Breast epithelium (tissue), 3 donors: ENCODE measurements at regions not wholly inside any gene's neighbourhood (a gene's known extent, or its start where the extent isn't known, plus 50 kb on each side); places are given as distances from the start of the nearest gene placed in this dataset.

Source experiments
- POLR2A ChIP-seq: fragments of 450-650 bp; IDR thresholded peaks from one replicate; pipeline ENCODE4 v1.6.1; 2016; ENCODE audit warnings: antibody characterized with exemption, mild to moderate bottlenecking, moderate library complexity
- POLR2AphosphoS5 ChIP-seq, 3 donors: sonication (generic); formaldehyde crosslinking; IDR thresholded peaks; one replicate each; pipeline ENCODE4 v1.6.1; 2017; ENCODE audit warnings: antibody characterized with exemption in 3 of 3
- TF ChIP-seq, protein P1 (sequence below), 3 donors: fragments of 450-650 bp; IDR thresholded peaks; one replicate each; pipeline ENCODE4 v1.5.1; 2016 to 2017; ENCODE audit warnings: antibody characterized with exemption in 3 of 3, mild to moderate bottlenecking in 3 of 3, moderate library complexity in 3 of 3

GRCh38 chr10:128528781-128529180, 402.6 kb upstream of the MKI67 start:
- TF ChIP-seq, protein P1, sequence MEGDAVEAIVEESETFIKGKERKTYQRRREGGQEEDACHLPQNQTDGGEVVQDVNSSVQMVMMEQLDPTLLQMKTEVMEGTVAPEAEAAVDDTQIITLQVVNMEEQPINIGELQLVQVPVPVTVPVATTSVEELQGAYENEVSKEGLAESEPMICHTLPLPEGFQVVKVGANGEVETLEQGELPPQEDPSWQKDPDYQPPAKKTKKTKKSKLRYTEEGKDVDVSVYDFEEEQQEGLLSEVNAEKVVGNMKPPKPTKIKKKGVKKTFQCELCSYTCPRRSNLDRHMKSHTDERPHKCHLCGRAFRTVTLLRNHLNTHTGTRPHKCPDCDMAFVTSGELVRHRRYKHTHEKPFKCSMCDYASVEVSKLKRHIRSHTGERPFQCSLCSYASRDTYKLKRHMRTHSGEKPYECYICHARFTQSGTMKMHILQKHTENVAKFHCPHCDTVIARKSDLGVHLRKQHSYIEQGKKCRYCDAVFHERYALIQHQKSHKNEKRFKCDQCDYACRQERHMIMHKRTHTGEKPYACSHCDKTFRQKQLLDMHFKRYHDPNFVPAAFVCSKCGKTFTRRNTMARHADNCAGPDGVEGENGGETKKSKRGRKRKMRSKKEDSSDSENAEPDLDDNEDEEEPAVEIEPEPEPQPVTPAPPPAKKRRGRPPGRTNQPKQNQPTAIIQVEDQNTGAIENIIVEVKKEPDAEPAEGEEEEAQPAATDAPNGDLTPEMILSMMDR (IDR thresholded peaks at IDR 0.05) = no peak
- no peak for TF ChIP-seq POLR2A
- TF ChIP-seq POLR2AphosphoS5 (IDR thresholded peaks at IDR 0.05) = no peak
